PC-9 (cell line): ENCODE measurements at regions not wholly inside any gene's neighbourhood (a gene's known extent, or its start where the extent isn't known, plus 50 kb on each side); places are given as distances from the start of the nearest gene placed in this dataset.
"Not testable (repeated sequence)": the region's sequence is repeated elsewhere in the genome, so short reads cannot be mapped to it uniquely, and the experiment has no call there.

ENCODE experiments used
- BruUV-seq: library from RNA; stranded (reverse); fragments of 400-500 nt; replicated peaks from 2 replicates; lab custom pipeline; 2021; lab: Mats Ljungman, UMichigan
- CTCF ChIA-PET: fragments of 300-600 bp; sonication (Branson Sonifier 250); formaldehyde crosslinking; loops from one replicate; lab custom pipeline; 2022; ENCODE audit warnings: antibody characterized with exemption; lab: Charles Lee
- POLR2A ChIA-PET: fragments of 300-600 bp; sonication (Branson Sonifier 250); formaldehyde crosslinking; loops from one replicate; lab custom pipeline; 2022; ENCODE audit warnings: antibody characterized with exemption; ENCODE audit not compliant: unreplicated experiment; lab: Charles Lee
- DNase-seq, 2 experiments: peaks; one replicate each; pipeline versions ENCODE4 v3.0.0 to v3.0.0-alpha.2; 2015 to 2022; ENCODE audit warnings: mixed read lengths in 1 of 2
- H2AFZ ChIP-seq: fragments of 200-600 bp; sonication (generic); 2 replicates; pipeline ENCODE4 v1.8.1; 2017; ENCODE audit warnings: antibody characterized with exemption
- H3F3A ChIP-seq: fragments of 200-600 bp; sonication (generic); 2 replicates; pipeline ENCODE4 v1.8.1; 2017; ENCODE audit warnings: antibody characterized with exemption, mild to moderate bottlenecking, low read depth; ENCODE audit not compliant: insufficient read depth
- H3K27ac ChIP-seq: fragments of 200-600 bp; sonication (generic); 2 replicates; pipeline ENCODE4 v1.6.1; 2016; ENCODE audit warnings: mixed run types
- H3K27me3 ChIP-seq: fragments of 200-600 bp; sonication (generic); 2 replicates; pipeline ENCODE4 v1.6.1; 2016; ENCODE audit warnings: low read depth, mixed run types; ENCODE audit not compliant: insufficient read depth
- H3K36me3 ChIP-seq: fragments of 200-600 bp; sonication (generic); 2 replicates; pipeline ENCODE4 v1.6.1; 2016; ENCODE audit warnings: low read depth, mixed run types
- H3K4me1 ChIP-seq: fragments of 200-600 bp; sonication (generic); replicated peaks from 2 replicates; pipeline ENCODE4 v1.6.1; 2016; ENCODE audit warnings: mixed run types; ENCODE audit not compliant: insufficient read depth
- H3K4me2 ChIP-seq: fragments of 200-600 bp; sonication (generic); 2 replicates; pipeline ENCODE4 v1.6.1; 2017; ENCODE audit warnings: mixed run types
- H3K4me3 ChIP-seq: fragments of 200-600 bp; sonication (generic); 2 replicates; pipeline ENCODE4 v1.6.1; 2016; ENCODE audit warnings: mixed run types
- H3K79me2 ChIP-seq: fragments of 200-600 bp; sonication (generic); 2 replicates; pipeline ENCODE4 v1.6.1; 2017; ENCODE audit warnings: low read depth, mixed run types
- H3K9me2 ChIP-seq: fragments of 200-600 bp; sonication (generic); 2 replicates; pipeline ENCODE4 v1.8.1; 2017; ENCODE audit warnings: mild to moderate bottlenecking; ENCODE audit not compliant: insufficient read depth
- H3K9me3 ChIP-seq: fragments of 200-600 bp; sonication (generic); 2 replicates; pipeline ENCODE4 v1.8.1; 2016; ENCODE audit warnings: low read depth; ENCODE audit not compliant: insufficient read depth
- H4K20me1 ChIP-seq: fragments of 200-600 bp; sonication (generic); 2 replicates; pipeline ENCODE4 v1.8.1; 2017; ENCODE audit not compliant: insufficient read depth
- CTCF ChIP-seq: fragments of 200-600 bp; sonication (generic); conservative IDR thresholded peaks from 2 replicates; pipeline ENCODE4 v1.6.1; 2017; ENCODE audit warnings: mixed run types, antibody characterized with exemption, mild to moderate bottlenecking, moderate library complexity
- EZH2 ChIP-seq: fragments of 200-600 bp; sonication (generic); IDR thresholded peaks from 2 replicates; pipeline ENCODE4 v1.8.0; 2017; ENCODE audit warnings: antibody characterized with exemption, low read depth
- intact Hi-C: fragments of 100-400 bp; cut with micrococcal nuclease; formaldehyde crosslinking; loops from one replicate; pipeline ENCODE4 v1.10.0; 2022; ENCODE audit not compliant: unreplicated experiment

- no peaks in the 10 kb centered on the region for H3K4me1 ChIP-seq
- no peaks in the 10 kb centered on the region for H3K27me3 ChIP-seq
- H3K79me2 ChIP-seq = no peaks in the 10 kb centered on the region
- ChIA-PET POLR2A (no interaction called here), CTCF (interaction anchor here (0.8 kb wide), 1 partner anchor 257 kb away, joined by 3 read pairs; no protein-coding TSS in a partner anchor)
- TF ChIP-seq CTCF (no peak), EZH2 (no peak)
- H4K20me1 ChIP-seq = no peaks in the 10 kb centered on the region
- intact Hi-C loops = no loop called here
- H3K4me2 ChIP-seq = no peak overlapping the region
- H3K9me3 ChIP-seq = no peaks in the 10 kb centered on the region; the same call in 1 of the 2 replicates
- no peak for DNase-seq
- no peaks in the 10 kb centered on the region for H3F3A ChIP-seq
- H3K4me3 ChIP-seq = no peak overlapping the region
- no TSS peak for BruUV-seq
- H3K27ac ChIP-seq = no peak overlapping the region
- no peaks in the 10 kb centered on the region for H3K36me3 ChIP-seq
- H2AFZ ChIP-seq = no peak overlapping the region
- no peaks in the 10 kb centered on the region for H3K9me2 ChIP-seq
Measured at GRCh38 chr7:36062154-36062815, 90.8 kb upstream of the EEPD1 start.

- H3K27me3 ChIP-seq = no peaks in the 10 kb centered on the region
- ChIA-PET POLR2A (interaction anchor here (0.6 kb wide), 1 partner anchor 87 kb away, joined by 3 read pairs; no protein-coding TSS in a partner anchor), CTCF (no interaction called here)
- no peak overlapping the region for H3K4me2 ChIP-seq
- no peaks in the 10 kb centered on the region; the same call in 1 of the 2 replicates for H3K9me3 ChIP-seq
- no peaks in the 10 kb centered on the region for H3F3A ChIP-seq
- H3K4me3 ChIP-seq = no peak overlapping the region
- H3K9me2 ChIP-seq = no peaks in the 10 kb centered on the region
- no peak for TF ChIP-seq EZH2
- no peak for TF ChIP-seq CTCF
- H3K4me1 ChIP-seq = no peaks in the 10 kb centered on the region
- no peaks in the 10 kb centered on the region for H3K36me3 ChIP-seq
- H3K27ac ChIP-seq = no peak overlapping the region
- intact Hi-C loops = no loop called here
- no peaks in the 10 kb centered on the region for H4K20me1 ChIP-seq
- no peak overlapping the region for H2AFZ ChIP-seq
- no peaks in the 10 kb centered on the region for H3K79me2 ChIP-seq
- no TSS peak for BruUV-seq
- DNase-seq = no peak
Measured at GRCh38 chr7:36064676-36065075, 88.4 kb upstream of the EEPD1 start.

GRCh38 chr7:36065563-36066342, 87.3 kb upstream of the EEPD1 start:
- CTCF ChIA-PET, H3K9me2 ChIP-seq, DNase-seq, H3K27me3 ChIP-seq, H3K27ac ChIP-seq, H3K36me3 ChIP-seq, intact Hi-C loops, H3K9me3 ChIP-seq, BruUV-seq, H3K79me2 ChIP-seq, H4K20me1 ChIP-seq, H3K4me3 ChIP-seq, H3F3A ChIP-seq, H3K4me2 ChIP-seq, H2AFZ ChIP-seq, H3K4me1 ChIP-seq: not testable (repeated sequence)
- POLR2A ChIA-PET = interaction anchor here (0.6 kb wide), 2 partner anchors 24 to 324 kb away, joined by 4 to 6 read pairs; partner anchors contain the start of gene ANLN
